IMR-90 (cell line): ENCODE measurements at regions not wholly inside any gene's neighbourhood (a gene's known extent, or its start where the extent isn't known, plus 50 kb on each side); places are given as distances from the start of the nearest gene placed in this dataset.

Experiments used
- ATAC-seq: fragments of 200-7000 bp; cut with Tn5 transposase; 2 replicates; pipeline ENCODE4 v1.9.1; 2020; ENCODE audit warnings: low read depth, mild to moderate bottlenecking, moderate library complexity
- BruUV-seq: library from RNA; stranded (reverse); fragments of 400-500 nt; replicated peaks from 2 replicates; lab custom pipeline; 2021; lab: Mats Ljungman, UMichigan
- CTCF ChIA-PET: fragments of 300-600 bp; formaldehyde crosslinking; extraction: SDS; loops from one replicate; lab custom pipeline; 2021; ENCODE audit warnings: antibody characterized with exemption; lab: Yijun Ruan, JAX
- POLR2A ChIA-PET: fragments of 300-600 bp; sonication (Branson Sonifier 250); formaldehyde crosslinking; loops from one replicate; lab custom pipeline; 2022; ENCODE audit warnings: antibody characterized with exemption; ENCODE audit not compliant: unreplicated experiment; lab: Charles Lee
- DNase-seq: peaks from one replicate; pipeline ENCODE4 v3.0.0; 2013
- H2AFZ ChIP-seq: replicated peaks from 2 replicates; pipeline ENCODE3; 2013; ENCODE audit warnings: low read length, mild to moderate bottlenecking; ENCODE audit not compliant: poor library complexity
- H2AK5ac ChIP-seq: 2 replicates; pipeline ENCODE4 v1.6.1; 2013; ENCODE audit warnings: low read depth, low read length, inconsistent platforms
- H2AK9ac ChIP-seq: replicated peaks from 2 replicates; pipeline ENCODE3; 2013; ENCODE audit warnings: mild to moderate bottlenecking, low read depth, low read length, moderate library complexity; ENCODE audit not compliant: poor library complexity
- H2BK120ac ChIP-seq: 2 replicates; pipeline ENCODE4 v1.6.1; 2013; ENCODE audit warnings: low read depth, low read length, inconsistent platforms
- H2BK15ac ChIP-seq: 3 replicates; pipeline ENCODE4 v1.6.1; 2013; ENCODE audit warnings: low read depth, low read length, inconsistent platforms
- H2BK20ac ChIP-seq: 2 replicates; pipeline ENCODE4 v1.6.1; 2013; ENCODE audit warnings: low read depth, mild to moderate bottlenecking, inconsistent platforms, low read length, moderate library complexity
- H2BK5ac ChIP-seq: 2 replicates; pipeline ENCODE4 v1.6.1; 2013; ENCODE audit warnings: mild to moderate bottlenecking, low read depth, low read length, inconsistent platforms; ENCODE audit not compliant: poor library complexity, severe bottlenecking
- H3K14ac ChIP-seq: replicated peaks from 2 replicates; pipeline ENCODE4 v1.6.1; 2013; ENCODE audit warnings: low read depth, low read length, inconsistent platforms
- H3K18ac ChIP-seq: 2 replicates; pipeline ENCODE4 v1.6.1; 2013; ENCODE audit warnings: low read depth, low read length, control low read depth
- H3K23ac ChIP-seq: 2 replicates; pipeline ENCODE4 v1.6.1; 2013; ENCODE audit warnings: low read depth, low read length, inconsistent platforms
- H3K27ac ChIP-seq: 2 replicates; pipeline ENCODE4 v1.5.1; 2013; ENCODE audit warnings: mild to moderate bottlenecking, control low read depth, low read length; ENCODE audit not compliant: insufficient read depth
- H3K27me3 ChIP-seq: 2 replicates; pipeline ENCODE4 v1.6.1; 2013; ENCODE audit warnings: low read length; ENCODE audit not compliant: control insufficient read depth, insufficient read depth
- H3K36me3 ChIP-seq: 2 replicates; pipeline ENCODE4 v1.6.1; 2013; ENCODE audit warnings: low read length, mixed read lengths; ENCODE audit not compliant: control insufficient read depth, insufficient read depth
- H3K4ac ChIP-seq: 2 replicates; pipeline ENCODE4 v1.6.1; 2013; ENCODE audit warnings: low read depth, low read length, inconsistent platforms
- H3K4me1 ChIP-seq: 2 replicates; pipeline ENCODE4 v1.6.1; 2013; ENCODE audit warnings: low read length, mixed read lengths; ENCODE audit not compliant: control insufficient read depth, insufficient read depth
- H3K4me2 ChIP-seq: 2 replicates; pipeline ENCODE4 v1.6.1; 2013; ENCODE audit warnings: low read depth, mild to moderate bottlenecking, control low read depth, low read length, moderate library complexity
- H3K4me3 ChIP-seq: 2 replicates; pipeline ENCODE4 v1.5.1; 2013; ENCODE audit warnings: low read depth, mild to moderate bottlenecking, control low read depth, low read length, moderate library complexity; ENCODE audit not compliant: insufficient read depth
- H3K56ac ChIP-seq: 2 replicates; pipeline ENCODE4 v1.6.1; 2013; ENCODE audit warnings: low read length, inconsistent platforms; ENCODE audit not compliant: insufficient read depth; ENCODE audit errors: extremely low read depth
- H3K79me1 ChIP-seq, 2 experiments: 2 replicates each; pipeline ENCODE4 v1.6.1; 2013; ENCODE audit warnings: low read length in 2 of 2, inconsistent platforms in 1 of 2, low read depth in 1 of 2
- H3K9ac ChIP-seq: 2 replicates; pipeline ENCODE4 v1.6.1; 2013; ENCODE audit warnings: low read depth, low read length, control low read depth
- H3K9me1 ChIP-seq: 2 replicates; pipeline ENCODE4 v1.6.1; 2013; ENCODE audit warnings: low read length, inconsistent platforms; ENCODE audit not compliant: insufficient read depth
- H3K9me3 ChIP-seq: 2 replicates; pipeline ENCODE4 v1.6.1; 2013; ENCODE audit warnings: low read length; ENCODE audit not compliant: control insufficient read depth, insufficient read depth
- H4K20me1 ChIP-seq: 2 replicates; pipeline ENCODE4 v1.6.1; 2013; ENCODE audit warnings: low read length, inconsistent platforms; ENCODE audit not compliant: insufficient read depth
- H4K5ac ChIP-seq: 2 replicates; pipeline ENCODE4 v1.6.1; 2013; ENCODE audit warnings: mild to moderate bottlenecking, low read depth, low read length, control low read depth
- H4K8ac ChIP-seq, 2 experiments: 2 replicates each; pipeline ENCODE4 v1.6.1; 2013; ENCODE audit warnings: low read depth in 2 of 2, low read length in 2 of 2, control low read depth in 1 of 2, inconsistent platforms in 1 of 2
- H4K91ac ChIP-seq: 2 replicates; pipeline ENCODE4 v1.6.1; 2013; ENCODE audit warnings: low read depth, low read length, inconsistent platforms; ENCODE audit not compliant: insufficient read depth
- CHD1 ChIP-seq: IDR thresholded peaks from 2 replicates; pipeline ENCODE4 v1.6.1; 2012; ENCODE audit warnings: low read depth, low read length, improper control_type of control experiment
- CTCF ChIP-seq: conservative IDR thresholded peaks from 2 replicates; pipeline ENCODE4 v1.5.1; 2012; ENCODE audit warnings: mild to moderate bottlenecking, low read depth, low read length, improper control_type of control experiment
- FOS ChIP-seq: fragments of 150-350 bp; IDR thresholded peaks from 2 replicates; pipeline ENCODE4 v1.6.1; 2016; ENCODE audit warnings: low read depth, low read length
- WGBS, 2 experiments: methylation state at CpG; one replicate each; pipeline versions ENCODE4 v1.1.5 to v1.1.7; 2013; ENCODE audit warnings: missing lambda C conversion rate in 2 of 2; ENCODE audit not compliant: insufficient read length in 1 of 2; ENCODE audit errors: extremely low coverage in 2 of 2; 5-methylcytosine and 5-hydroxymethylcytosine counted together
- dilution Hi-C: fragments of 300-500 bp; cut with HindIII; formaldehyde crosslinking; loops from one replicate; pipeline ENCODE4 v1.14.3; 2018; ENCODE audit warnings: low sequenced_read_pairs; ENCODE audit not compliant: unreplicated experiment
- in situ Hi-C: fragments of 300-500 bp; cut with MboI; formaldehyde crosslinking; loops from 3 replicates; pipeline ENCODE4 v1.14.3; 2019; ENCODE audit warnings: low sequenced_read_pairs, inconsistent platforms, mixed read lengths
- intact Hi-C: fragments of 100-400 bp; cut with micrococcal nuclease; formaldehyde crosslinking; loops from 2 replicates; pipeline ENCODE4 v1.10.0; 2022

GRCh38 chr16:35150805-35151312 is 1691.4 kb downstream of the TP53TG3F start:
- Histone ChIP-seq H3K27me3 (no peaks in the 10 kb centered on the region), H4K8ac (no peak overlapping the region), H2BK5ac (no peak overlapping the region), H3K23ac (no peak overlapping the region), H2BK120ac (no peak overlapping the region), H4K91ac (no peak overlapping the region), H2AK9ac (no peak overlapping the region), H2AFZ (no peak overlapping the region), H3K4me2 (no peak overlapping the region), H3K9ac (no peak overlapping the region), H3K4me3 (no peak overlapping the region), H4K5ac (no peak overlapping the region), H3K9me3 (peaks cover 36% of the 10 kb centered on the region), H3K79me1 (no peaks in the 10 kb centered on the region), H3K9me1 (no peaks in the 10 kb centered on the region), H3K4ac (no peak overlapping the region), H2BK15ac (no peak overlapping the region), H2AK5ac (no peak overlapping the region), H3K4me1 (no peaks in the 10 kb centered on the region), H3K36me3 (no peaks in the 10 kb centered on the region), H3K14ac (no peak overlapping the region), H2BK20ac (no peak overlapping the region), H4K20me1 (no peaks in the 10 kb centered on the region), H3K18ac (no peak overlapping the region), H3K56ac (no peak overlapping the region), H3K27ac (no peak overlapping the region)
- no peak for DNase-seq
- dilution Hi-C loops = no loop called here
- POLR2A ChIA-PET = no interaction called here
- in situ Hi-C loops = no loop called here
- WGBS, 2 experiments = no CpG with 5 or more reads among the region's 1 CpG
- BruUV-seq = no TSS peak
- no peak for ATAC-seq
- intact Hi-C loops = no loop called here
- TF ChIP-seq CTCF = no peak
- no peak for TF ChIP-seq CHD1
- no peak for TF ChIP-seq FOS
- CTCF ChIA-PET = no interaction called here
